ENCODE measurements at regions not wholly inside any gene's neighbourhood (a gene's known extent, or its start where the extent isn't known, plus 50 kb on each side); places are given as distances from the start of the nearest gene placed in this dataset.
"Not testable (repeated sequence)": the region's sequence is repeated elsewhere in the genome, so short reads cannot be mapped to it uniquely, and the experiment has no call there.

GRCh38 chr12:54116055-54116454, 62.4 kb downstream of the HOXC4 start:
- TF ChIP-seq ZFP30 (CRISPR knock-in tag; IDR thresholded peaks at IDR 0.05); OSR1 (CRISPR knock-in tag; IDR thresholded peaks at IDR 0.05); RARB (CRISPR knock-in tag; IDR thresholded peaks at IDR 0.05); PATZ1 (CRISPR knock-in tag; IDR thresholded peaks at IDR 0.05; ENCODE audit: borderline replicate concordance); ZC3H10 (CRISPR knock-in tag; IDR thresholded peaks at IDR 0.05); CSDC2 (CRISPR knock-in tag; IDR thresholded peaks at IDR 0.05); ZNF565 (CRISPR knock-in tag; conservative IDR thresholded peaks at IDR 0.05; ENCODE audit: low read depth); ESRRG (CRISPR knock-in tag; IDR thresholded peaks at IDR 0.05): not testable (repeated sequence)

Data from SK-N-SH treated with all-trans-retinoic acid at 6 μM for 48 hours (cell line).